ENCODE measurements at regions not wholly inside any gene's neighbourhood (a gene's known extent, or its start where the extent isn't known, plus 50 kb on each side); places are given as distances from the start of the nearest gene placed in this dataset.

GRCh38 chr10:108982159-108982558, 941.2 kb downstream of the XPNPEP1 start:
- TF ChIP-seq CTCF (IDR thresholded peaks at IDR 0.05) (no peak), POLR2A (IDR thresholded peaks at IDR 0.05) (no peak), EP300 (IDR thresholded peaks at IDR 0.05) (no peak)

Measured in ovary (tissue), 3 donors.